Endothelial cell of umbilical vein (primary cell): ENCODE measurements at regions not wholly inside any gene's neighbourhood (a gene's known extent, or its start where the extent isn't known, plus 50 kb on each side); places are given as distances from the start of the nearest gene placed in this dataset.

Experiments used
- CTCF ChIP-seq, 2 donors: IDR thresholded peaks; 1 replicate in 1 of 2; 2 replicates in 1 of 2; pipeline ENCODE4 v1.5.1; 2011; ENCODE audit warnings: low read length in 2 of 2, mild to moderate bottlenecking in 2 of 2, moderate library complexity in 2 of 2, control low read depth in 1 of 2, inconsistent platforms in 1 of 2, low read depth in 1 of 2; ENCODE audit not compliant: insufficient read depth in 1 of 2; ENCODE audit errors: extremely low read depth in 1 of 2
- JUN ChIP-seq: IDR thresholded peaks from 2 replicates; pipeline ENCODE4 v1.6.1; 2011; ENCODE audit warnings: borderline replicate concordance, low read depth; ENCODE audit not compliant: insufficient read length, insufficient read depth
- POLR2AphosphoS5 ChIP-seq: IDR thresholded peaks from 2 replicates; pipeline ENCODE4 v1.6.1; 2012; ENCODE audit warnings: low read depth, mild to moderate bottlenecking, control low read depth, low read length, moderate library complexity; ENCODE audit not compliant: insufficient read depth
- TF ChIP-seq, protein P1 (sequence below): IDR thresholded peaks from 2 replicates; pipeline ENCODE4 v1.6.1; 2011; ENCODE audit not compliant: insufficient read depth, insufficient read length

GRCh38 chr2:37776487-37776886 lies 105.0 kb upstream of the CDC42EP3 start:
- TF ChIP-seq POLR2AphosphoS5, result no peak
- TF ChIP-seq CTCF (IDR thresholded peaks at IDR 0.05; ENCODE audit: extremely low read depth in 1 of 2, insufficient read depth in 1 of 2, low read depth in 1 of 2, low read length in 2 of 2), result no peak
- TF ChIP-seq, protein P1, sequence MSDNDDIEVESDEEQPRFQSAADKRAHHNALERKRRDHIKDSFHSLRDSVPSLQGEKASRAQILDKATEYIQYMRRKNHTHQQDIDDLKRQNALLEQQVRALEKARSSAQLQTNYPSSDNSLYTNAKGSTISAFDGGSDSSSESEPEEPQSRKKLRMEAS, result no peak
- no peak for TF ChIP-seq JUN
